ENCODE measurements at regions not wholly inside any gene's neighbourhood (a gene's known extent, or its start where the extent isn't known, plus 50 kb on each side); places are given as distances from the start of the nearest gene placed in this dataset.
A peak's percentile ranks its signal among the peaks of the same experiment; 100 is the strongest.
"Not testable (repeated sequence)": the region's sequence is repeated elsewhere in the genome, so short reads cannot be mapped to it uniquely, and the experiment has no call there.

DNA sequence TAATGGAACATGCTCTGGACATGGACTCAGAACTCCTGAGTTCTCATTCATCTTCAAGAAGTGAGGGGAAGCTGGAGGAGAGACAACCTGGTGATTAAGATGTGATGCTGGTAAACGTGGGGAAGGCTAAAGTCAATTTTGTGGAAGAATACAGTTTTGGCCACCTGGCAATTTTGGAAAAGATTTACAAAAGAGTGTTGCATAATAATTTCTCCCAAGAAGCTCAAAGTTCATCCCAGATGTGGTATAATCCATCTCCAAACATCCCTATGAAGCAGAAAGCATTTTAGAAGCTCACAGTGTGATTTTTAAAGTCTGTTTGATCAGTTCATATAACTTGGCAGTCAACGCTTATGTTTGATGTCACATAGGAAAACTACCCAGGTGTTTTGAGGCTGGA lies 208.7 kb downstream of the LMX1A start:
- no peak for DNase-seq (ENCODE audit: low spot score)

DNA sequence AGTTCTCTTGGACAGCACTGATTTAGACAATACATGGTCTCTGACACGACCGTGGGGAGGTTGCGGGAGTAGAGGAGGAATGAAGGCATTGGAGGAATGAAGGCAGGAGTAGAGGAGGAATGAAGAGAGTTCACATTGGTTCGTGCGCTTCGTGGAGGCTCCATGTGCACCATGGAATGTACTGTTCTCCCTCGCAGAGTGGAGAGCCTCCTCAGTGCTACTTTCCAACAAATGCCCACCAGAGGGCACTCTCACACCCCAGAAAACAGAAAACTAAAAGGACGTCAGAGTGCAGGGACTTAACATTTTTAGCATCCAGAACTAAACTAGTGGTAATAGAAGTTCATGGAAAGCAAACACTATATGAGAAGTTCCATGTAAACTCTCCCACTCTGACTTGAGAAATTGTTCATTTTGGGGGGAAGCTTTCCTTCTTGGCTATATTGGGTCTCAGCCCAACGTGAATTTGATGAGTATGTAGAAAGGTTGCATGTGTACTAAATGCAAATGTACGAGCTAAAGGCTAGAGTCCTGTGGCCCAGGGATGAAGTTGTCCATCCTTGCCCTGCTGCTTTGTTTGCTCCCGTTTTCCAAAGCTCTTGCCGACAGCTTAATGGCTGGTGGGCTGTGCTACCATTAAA lies 211.6 kb downstream of the LMX1A start:
- peak; percentile 64 for DNase-seq (ENCODE audit: low spot score)

DNA sequence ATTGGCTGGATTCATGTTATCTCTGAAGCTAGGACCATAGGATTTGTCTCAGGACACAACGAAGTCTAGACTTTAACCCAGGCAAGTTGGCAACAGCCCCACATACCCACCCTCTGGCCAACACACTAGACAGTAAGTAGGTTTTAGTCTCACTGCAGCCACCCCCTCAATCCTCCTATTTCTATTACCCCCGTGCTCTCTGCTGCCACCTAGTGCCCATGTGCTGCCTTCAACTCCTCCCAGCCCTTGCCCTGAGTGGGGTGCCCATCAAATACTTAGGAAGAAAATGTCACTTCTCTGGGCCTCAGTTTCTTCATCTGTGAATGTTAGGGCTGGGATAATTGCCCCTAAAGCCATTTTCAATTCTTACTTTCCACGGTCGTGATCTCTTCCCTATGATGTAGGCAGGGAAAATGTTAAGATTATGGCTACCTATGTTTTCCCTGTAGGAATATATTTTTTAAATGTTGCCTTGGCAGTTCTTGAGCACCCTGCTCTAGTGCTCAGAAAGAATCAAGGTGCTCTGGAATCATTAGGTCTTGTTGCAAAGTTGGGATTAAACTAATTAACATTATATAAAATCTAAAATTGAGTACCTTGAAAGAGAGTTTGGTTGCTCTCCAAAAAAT lies 213.0 kb downstream of the LMX1A start:
- DNase-seq (ENCODE audit: low spot score), result no peak

DNA sequence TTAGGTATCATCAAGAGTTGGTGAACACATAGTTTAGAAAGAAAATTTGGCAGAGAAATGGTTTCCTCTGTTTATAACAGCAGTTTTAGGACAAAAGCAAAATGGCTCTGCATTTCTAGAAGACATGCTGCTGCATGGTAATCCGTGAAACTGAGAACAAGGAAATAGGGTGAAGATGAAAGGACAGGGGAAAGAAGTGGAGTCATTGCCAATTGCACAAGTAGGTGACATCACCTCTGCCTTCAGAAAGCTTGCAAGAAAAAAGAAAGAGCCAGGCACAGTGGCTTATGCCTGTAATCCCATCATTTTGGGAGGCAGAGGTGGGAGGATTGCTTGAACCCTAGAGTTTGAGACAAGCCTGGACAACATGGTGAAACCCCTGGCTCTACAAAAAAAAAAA lies 217.6 kb downstream of the LMX1A start:
- DNase-seq (ENCODE audit: low spot score), result no peak

DNA sequence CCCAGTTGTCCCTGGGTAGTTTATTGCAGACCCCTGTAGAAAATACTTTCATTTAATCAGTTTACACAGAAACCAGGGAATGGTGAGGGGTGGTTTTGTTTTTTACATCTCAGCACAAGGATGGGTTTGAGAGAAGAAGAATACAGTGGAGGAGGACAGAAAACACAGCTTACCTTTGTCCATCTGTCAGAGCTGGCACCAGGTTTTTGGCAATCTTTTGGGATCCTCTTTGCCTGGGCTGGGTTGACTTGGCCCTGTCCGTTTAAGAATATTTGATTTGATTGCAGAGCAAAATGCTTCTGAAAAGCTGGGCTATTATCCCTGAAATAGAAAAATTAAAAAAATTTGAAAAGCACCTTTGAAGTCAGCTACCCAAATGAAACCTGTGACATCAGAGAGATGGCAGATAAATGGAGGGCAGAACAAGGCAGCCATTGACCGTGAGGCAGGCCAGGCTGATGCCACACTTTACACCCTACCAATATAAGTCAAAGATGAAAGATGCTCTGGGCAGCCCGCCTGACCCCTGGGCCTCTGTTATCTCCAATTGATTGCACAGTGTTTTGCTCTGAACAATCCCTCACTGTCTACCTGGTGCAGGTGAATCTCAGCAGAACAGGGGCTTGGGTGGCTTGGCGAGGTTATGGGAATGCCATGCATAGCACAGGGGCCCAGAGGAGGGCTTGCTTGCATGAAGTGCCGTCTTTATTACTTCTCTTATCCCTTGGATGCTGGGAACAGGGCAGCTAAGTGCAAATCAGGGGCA lies 218.8 kb downstream of the LMX1A start:
- DNase-seq (ENCODE audit: low spot score), result no peak

DNA sequence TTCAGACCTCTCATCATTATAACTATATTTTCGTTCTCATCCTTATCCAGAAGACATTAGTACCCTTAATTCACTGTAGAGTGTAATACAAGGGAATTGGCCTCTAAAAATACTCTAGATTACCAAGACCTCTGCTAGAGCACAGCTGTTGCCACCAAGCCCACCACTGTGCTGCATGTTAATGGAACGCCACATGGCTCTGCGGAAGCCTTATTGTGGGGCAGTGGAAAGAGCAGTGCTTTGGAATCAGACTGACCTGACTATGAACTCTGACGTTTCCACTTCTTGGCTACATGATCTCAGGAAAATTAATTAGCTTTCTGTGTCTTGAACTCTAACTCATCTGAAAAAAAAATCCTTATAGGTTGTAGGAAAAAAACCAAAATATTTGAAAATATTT lies 222.1 kb downstream of the LMX1A start:
- no peak for DNase-seq (ENCODE audit: low spot score)

DNA sequence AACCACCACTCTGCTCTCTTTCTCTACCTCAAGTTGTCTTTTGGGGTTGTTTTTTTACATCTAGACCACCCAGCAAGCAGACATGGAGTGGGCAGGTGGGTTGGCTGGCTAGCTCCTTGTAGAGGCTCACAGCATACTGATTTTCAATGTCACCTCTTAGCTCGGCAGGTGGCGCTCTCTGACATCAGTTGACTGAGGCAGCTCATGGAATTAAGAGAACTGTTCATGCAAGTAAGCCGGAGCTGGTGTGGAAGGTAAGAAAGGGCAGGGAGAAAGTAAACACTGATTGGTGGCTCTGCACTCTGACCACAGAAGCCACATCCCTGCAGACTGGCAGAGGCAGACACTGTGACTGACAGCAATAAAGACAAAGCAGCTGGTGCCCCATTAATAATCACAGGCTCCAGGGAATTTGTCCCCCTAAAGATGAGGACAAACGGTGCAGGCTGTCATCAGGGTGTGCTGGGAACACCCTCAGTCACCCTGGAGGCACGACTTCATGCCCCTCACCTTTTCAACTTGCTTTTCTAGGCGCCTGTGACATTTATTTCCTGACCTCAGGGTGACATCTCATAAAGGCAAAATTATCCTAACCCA lies 226.8 kb downstream of the LMX1A start:
- peak; percentile 80 for DNase-seq (ENCODE audit: low spot score)

DNA sequence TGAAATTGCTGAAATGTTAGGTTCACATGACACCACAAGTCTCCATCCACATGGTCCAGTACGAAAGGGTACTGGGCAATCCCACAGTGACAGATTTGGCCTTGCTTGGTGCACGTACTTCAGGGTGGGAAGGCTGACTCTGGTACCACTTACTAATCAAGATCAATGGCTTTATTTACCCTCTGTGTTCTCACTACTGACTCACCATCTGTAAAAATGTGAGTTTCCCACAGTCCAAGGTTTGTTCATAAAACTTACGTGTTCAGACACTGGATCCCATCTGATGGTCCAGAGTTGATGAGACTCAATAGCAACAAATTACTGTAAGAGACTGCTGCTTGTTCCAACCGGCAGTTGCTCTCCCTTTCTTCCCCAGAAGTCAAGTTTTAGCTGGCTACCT lies 231.7 kb downstream of the LMX1A start:
- no peak for DNase-seq (ENCODE audit: low spot score)

DNA sequence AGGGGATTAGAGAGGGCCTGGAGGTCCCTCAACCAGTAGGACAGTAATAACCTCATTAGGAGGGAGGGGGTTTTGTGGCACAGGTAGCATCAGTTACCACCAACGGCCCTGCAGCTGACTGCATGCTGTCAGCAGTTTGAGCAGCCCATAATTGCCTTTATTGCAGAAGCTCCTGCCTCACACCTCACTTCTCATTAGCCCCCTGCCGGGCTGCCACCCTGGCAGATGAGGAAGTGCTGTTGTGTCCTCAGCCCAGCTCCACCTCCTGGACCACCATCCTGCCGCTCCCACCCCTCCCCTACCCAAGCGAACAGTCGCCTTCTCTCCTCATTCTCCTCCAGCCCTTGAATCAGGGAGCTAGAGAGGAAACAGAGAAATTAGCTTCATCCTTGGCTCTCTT lies 237.4 kb downstream of the LMX1A start:
- DNase-seq (ENCODE audit: low spot score), result no peak

DNA sequence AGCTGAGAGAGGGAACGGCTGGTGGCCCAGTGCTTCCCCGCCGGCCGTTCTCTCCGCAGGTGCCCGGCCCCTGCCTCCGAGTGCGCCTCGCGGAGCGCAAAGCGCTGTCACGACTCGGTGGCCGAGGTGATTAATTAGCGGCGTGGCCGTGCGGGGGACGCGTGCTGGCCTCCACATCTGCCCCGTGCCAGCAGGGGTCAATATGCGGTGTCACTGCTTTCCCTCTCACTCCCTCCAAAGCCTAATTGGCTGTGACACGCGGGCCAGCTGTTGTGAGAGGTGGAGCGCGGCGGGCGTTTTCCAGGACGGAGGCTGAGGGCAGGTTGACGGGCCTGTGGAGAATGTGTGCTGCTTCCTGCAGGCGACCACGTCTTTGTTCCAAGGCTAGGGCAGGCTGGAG lies 239.0 kb downstream of the LMX1A start:
- no peak for DNase-seq (ENCODE audit: low spot score)

DNA sequence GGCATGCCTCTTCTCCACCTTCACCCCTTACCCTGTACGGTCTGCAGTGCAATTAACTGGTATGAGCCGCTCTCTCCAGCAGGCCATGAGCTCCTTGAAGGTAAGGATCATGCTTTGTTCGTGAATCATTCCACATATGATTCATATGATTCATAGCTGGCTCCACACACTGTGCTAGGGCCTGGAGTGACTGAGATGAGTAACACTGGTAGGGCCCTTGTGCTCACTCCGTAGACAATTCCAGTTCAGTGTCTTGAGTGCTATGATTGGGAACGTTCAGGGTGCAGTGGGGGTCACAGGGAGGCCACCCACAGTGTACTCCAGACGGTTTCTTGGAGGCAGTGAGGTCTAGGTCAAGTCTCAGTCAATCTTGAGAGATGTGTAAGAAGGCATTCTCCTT lies 239.8 kb downstream of the LMX1A start:
- DNase-seq (ENCODE audit: low spot score), result no peak

DNA sequence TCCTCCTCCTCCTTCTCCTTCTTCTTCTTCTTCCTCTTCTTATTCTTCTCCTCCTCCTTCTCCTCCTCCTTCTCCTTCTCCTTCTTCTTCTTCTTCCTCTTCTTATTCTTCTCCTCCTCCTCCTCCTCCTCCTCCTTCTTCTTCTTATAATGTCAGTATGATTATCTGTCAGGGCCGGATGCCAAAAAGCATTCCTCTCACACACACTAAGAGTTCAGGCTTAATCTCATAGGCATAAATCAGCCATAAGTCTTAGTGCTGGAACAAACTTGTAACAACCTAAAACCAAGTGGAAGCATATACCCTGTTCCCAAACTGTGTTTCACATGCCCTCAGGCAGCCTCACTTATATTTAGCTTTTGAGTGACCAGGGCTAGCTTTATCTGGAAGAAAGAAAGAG lies 240.3 kb downstream of the LMX1A start:
- no peak for DNase-seq (ENCODE audit: low spot score)

DNA sequence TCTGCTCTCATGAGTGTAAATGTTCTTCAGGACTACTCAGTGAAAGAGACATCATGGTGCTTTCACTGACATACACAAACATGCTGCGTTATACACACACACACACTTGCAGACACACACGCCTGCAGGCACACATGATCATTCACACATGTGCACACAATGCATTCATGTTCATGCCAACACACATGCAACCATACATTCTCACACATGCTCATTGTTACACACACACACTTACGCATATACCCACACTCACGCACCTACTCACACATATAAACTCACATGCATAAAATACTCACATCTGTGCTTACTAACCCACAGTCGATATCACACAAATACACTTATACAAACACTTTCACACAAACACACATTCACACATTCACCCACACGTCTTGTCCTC lies 241.6 kb downstream of the LMX1A start:
- DNase-seq (ENCODE audit: low spot score), result no peak

DNA sequence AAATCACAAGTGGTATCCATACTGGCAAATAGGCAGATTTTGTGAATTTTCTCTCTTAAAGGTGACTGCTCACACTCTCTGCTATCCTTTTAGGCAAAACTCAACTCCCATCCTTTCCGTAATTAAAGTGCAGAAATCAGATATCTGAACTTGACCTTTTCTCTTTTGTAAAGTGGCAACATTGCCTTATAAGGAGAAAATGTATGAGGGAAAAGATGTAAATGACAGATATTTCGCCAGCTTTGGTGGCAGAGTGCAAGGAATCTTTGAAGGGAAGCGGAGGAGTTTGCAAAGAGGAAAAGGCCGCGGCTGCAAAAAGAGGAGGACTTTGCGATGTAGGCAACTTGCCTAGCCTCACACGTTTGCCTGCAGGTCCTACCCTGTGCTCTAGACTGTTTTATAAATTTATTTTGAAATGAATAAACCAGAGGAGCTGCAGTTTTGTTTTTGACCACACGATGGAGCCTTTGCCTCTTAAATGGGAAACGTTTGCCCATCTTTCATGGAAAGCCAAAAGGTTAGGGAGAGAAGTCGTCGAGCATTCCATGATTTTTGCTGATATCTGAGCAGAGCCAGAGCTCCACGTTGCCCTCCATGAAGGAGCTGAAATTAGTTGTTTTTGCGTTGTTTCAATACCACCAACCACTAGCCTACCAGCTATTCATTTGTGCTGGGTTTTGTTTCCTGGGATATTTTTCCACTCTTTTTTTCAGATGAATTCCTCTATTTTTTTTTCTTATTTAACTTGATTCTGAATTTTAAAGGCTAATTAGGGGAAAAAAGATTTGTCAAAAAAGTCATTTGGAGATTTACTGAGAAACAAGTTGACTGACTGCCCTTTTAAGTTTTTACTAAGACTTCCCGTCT lies 242.3 kb downstream of the LMX1A start:
- peak; percentile 58 for DNase-seq (ENCODE audit: low spot score)

DNA sequence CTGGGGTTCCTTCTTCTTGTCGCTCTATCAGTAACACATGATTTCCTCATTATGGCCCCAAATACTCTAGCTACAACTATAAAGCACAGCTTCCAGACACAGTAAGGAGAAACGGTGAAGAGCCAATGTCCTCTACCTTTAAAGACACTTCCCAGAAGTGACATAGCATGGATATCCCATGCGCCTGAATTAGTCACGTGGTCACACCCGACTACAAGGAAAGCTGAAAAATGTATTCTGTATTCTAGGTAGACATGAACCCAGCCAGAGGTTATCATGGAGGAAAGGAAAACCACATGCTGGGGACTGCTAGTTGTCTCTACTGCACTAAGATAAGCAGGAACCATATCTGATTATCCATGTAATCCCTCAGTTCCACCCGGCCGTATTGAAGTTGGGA lies 244.3 kb downstream of the LMX1A start:
- DNase-seq (ENCODE audit: low spot score), result no peak

DNA sequence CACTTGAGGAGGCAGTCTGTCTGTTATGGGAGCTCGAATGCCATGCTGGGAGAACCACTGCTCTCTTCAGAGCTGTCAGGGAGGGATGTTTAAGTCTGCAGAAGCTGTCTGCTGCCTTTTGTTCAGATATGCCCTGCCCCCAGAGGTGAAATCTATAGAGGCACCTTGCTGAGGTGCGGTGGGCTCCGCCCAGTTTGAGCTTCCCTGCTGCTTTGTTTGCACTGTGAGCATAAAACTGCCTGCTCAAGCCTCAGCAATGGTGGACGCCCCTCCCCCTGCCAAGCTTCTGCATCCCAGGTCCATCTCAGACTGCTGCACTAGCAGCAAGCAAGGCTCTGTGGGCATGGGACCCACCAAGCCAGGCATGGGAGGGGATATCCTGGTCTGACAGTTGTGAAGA lies 247.5 kb downstream of the LMX1A start:
- DNase-seq (ENCODE audit: low spot score), result no peak

DNA sequence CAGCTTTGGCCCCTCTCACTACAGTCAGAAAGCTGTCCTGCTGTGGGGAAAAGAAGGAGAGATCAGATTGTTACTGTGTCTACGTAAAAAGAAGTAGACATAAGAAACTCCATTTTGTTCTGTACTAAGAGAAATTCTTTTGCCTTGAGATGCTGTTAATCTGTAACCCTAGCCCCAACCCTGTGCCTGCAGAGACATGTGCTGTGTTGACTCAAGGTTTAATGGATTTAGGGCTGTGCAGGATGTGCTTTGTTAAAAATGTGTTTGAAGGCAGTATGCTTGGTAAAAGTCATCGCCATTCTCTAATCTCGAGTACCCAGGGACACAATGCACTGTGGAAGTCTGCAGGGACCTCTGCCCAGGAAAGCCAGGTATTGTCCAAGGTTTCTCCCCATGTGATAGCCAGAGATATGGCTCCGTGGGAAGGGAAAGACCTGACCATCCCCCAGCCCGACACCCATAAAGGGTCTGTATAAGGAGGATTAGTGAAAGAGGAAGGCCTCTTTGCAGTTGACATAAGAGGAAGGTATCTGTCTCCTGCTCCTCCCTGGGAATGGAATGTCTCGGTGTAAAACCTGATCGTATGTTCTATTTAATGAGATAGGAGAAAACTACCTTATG lies 263.9 kb downstream of the LMX1A start:
- not testable (repeated sequence) for DNase-seq (ENCODE audit: low spot score)

DNA sequence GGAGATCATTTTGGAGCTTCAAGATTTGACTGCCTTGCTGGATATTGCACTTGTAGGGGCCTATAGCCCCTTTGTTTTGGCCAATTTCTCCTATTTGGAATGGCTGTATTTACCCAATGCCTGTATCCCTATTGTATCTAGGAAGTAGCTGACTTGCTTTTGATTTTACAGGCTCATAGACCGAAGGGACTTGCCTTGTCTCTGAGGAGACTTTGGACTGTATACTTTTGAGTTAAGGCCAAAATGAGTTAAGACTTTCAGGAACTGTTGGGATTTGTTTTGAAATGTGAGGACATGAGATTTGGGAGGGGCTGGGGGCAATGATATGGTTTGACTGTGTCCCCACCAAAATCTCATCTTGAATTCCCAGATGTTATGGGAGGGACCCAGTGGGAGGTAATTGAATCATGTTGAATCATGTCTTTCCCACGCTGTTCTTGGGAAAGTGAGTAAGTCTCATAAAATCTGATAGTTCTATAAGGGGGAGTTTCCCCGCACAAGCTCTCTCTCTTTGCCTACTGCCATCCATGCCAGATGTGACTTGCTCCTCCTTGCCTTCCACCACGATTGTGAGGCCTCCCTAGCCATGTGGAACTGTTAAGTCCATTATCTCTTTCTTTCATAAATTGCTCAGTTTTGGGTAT lies 276.1 kb downstream of the LMX1A start:
- no peak for DNase-seq (ENCODE audit: low spot score)

DNA sequence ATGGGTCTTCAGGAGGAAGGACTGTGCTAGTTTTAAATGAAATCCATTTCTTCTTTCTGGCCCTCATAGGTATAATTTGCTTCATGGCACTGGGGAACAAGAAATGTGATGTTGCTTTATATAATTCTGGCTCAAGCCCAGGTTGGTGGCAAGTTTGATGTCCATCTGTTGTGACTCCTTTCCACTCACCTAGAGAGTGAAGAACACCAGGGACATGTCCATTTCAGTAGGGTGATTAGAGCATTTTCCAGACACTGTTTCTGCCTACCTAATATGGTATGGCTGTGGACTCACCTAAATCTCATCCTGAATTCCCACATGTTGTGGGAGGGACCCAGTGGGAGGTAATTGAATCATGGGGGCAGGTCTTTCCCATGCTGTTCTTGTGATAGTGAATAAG lies 278.1 kb downstream of the LMX1A start:
- no peak for DNase-seq (ENCODE audit: low spot score)

DNA sequence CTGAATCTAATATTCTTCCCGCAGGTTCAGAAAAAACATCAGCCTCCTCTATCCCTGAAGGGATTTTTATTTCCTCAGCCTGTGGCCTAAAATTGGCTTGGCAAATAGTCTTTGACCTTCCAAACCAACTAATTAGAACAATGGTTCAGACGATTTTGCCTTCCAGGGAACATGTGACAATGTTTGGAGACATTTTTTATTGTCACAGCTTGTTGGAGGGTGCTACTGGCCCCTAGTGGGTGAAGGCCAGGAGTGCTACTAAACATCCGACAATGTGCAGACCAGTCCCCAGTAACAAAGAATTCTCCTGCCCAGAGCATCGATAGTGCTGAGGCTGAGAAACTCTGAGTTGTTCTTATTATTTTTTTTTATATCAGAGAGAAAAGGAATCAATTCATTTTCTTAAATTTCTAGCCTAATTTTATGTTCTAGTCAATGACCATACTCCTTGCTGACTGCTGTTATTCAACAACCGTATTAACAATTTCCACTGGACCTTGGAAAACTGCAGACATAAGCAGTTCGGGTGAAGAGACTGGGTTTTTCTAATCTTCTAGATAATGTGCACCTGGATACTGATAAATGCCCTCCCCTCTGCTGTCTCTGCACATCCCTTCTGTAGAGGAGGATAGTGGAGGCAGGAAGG lies 280.7 kb downstream of the LMX1A start:
- no peak for DNase-seq (ENCODE audit: low spot score)

Data from pons (tissue), 1 donor.